ENCODE measurements at regions not wholly inside any gene's neighbourhood (a gene's known extent, or its start where the extent isn't known, plus 50 kb on each side); places are given as distances from the start of the nearest gene placed in this dataset.

DNA sequence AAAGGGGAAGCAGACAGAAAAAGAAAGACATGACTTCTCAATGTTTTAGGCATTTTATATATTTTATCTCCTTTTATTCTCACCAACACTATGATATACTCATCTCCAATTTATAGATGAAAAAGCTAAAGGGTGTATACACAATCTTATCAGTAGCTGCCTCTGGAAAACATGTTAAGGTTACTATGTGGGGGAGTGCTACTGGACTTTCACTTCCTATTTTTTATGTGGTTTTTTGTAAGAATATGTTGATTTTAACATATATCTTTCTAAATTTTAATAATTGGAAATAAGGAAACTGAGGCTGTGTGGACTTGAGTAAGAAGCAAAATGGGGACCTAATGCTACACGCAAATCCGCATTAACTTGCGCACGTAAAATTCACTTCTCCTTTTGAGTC, 99.6 kb upstream of the PDE3A start:
- POLR2A ChIA-PET = no interaction called here
- CTCF ChIA-PET = no interaction called here

DNA sequence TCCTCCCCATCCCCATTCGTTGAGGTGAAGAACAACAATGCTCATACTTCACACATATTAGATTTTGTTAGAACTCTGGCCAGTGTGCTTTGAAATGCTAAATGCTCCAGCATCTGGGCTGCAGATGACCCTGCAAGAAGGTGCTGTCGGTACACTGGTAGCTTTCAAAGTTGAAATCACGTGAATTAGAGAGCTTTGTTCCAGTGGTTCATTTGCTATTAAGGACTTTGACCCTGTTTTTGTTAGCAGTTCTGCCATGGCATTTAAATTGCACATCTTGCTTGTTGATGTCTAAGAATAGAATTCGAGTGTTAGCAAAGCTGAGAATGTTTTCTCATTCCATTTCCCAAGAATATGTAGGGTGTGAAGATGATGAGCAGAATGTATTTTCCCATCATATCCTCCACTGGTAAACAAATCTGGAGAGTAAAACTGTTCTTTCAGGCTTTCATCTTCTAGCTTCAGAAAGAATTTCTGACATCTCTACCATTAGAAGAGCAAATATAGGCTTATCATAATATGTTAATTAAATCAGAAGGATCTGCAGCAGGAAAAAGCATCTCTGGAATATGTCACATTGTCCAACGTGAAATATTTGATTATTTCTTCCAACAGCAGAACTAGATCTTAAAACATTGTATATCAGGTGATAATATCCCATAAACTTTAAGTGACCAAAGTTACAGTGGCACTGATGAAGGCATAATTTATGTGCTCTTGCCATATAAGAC, 98.8 kb upstream of the PDE3A start:
- ChIA-PET CTCF (no interaction called here), POLR2A (no interaction called here)
- DNase-seq (ENCODE audit: extremely low spot score) = no peak
- TF ChIP-seq FOXM1 (IDR thresholded peaks at IDR 0.05; ENCODE audit: borderline replicate concordance) (no peak), CTBP1 (IDR thresholded peaks at IDR 0.05; ENCODE audit: borderline replicate concordance) (no peak), LEF1 (IDR thresholded peaks at IDR 0.05; ENCODE audit: borderline replicate concordance) (no peak)

More for the DNA sequence above, 99.6 kb upstream of the PDE3A start:
- no peak for DNase-seq (ENCODE audit: extremely low spot score)
- TF ChIP-seq FOXA1 (IDR thresholded peaks at IDR 0.05) = no peak
- no peak for TF ChIP-seq SP1 (IDR thresholded peaks at IDR 0.05)
- TF ChIP-seq L3MBTL2 (conservative IDR thresholded peaks at IDR 0.05) = no peak
- TF ChIP-seq TARDBP (IDR thresholded peaks at IDR 0.05) = no peak
- TF ChIP-seq LEF1 (IDR thresholded peaks at IDR 0.05; ENCODE audit: borderline replicate concordance) = no peak

DNA sequence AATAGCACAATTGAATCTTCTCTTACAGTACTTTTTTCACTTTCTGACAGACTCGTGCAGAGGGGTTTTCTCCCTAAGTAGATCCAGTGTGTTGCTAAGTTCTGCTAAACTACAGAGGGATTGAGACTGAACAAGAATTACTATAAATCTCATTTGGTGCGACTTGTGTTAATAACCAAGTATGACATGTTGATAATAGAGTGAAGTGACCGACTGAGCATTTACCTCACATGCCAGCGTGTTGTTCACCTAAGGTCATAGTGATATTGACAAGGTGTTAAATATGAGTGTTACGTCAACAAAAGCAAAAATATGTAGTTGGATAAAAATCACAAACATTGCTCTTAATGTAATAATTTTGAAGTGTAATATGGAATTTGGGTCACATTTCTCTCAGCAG, 97.8 kb upstream of the PDE3A start:
- no peak for DNase-seq (ENCODE audit: extremely low spot score)
- POLR2A ChIA-PET = no interaction called here
- TF ChIP-seq ELF4 (IDR thresholded peaks at IDR 0.05) = no peak
- CTCF ChIA-PET = no interaction called here

DNA sequence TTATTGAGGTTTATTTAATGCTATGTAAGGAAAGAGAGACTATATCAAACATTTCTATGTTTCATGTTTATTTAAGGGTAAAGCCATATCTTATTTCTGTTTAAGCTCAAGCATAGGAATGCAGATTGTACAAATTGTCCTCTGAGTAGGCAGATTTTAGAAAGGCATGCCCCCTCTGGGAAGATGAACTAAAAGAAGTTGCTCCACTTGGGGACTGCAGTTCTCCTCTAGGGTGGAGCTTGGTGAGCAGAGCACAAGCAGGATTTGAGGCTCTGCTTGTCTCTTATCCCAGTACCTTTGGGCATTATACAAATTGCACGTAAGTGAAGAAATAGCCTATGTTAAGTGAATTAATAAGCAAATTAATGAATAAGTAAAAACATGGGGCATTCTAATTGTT, 96.2 kb upstream of the PDE3A start:
- ChIA-PET CTCF (no interaction called here), POLR2A (no interaction called here)
- DNase-seq (ENCODE audit: extremely low spot score) = no peak
- TF ChIP-seq LEF1 (IDR thresholded peaks at IDR 0.05; ENCODE audit: borderline replicate concordance) = no peak
- TF ChIP-seq TARDBP (IDR thresholded peaks at IDR 0.05) = no peak
- TF ChIP-seq ELF4 (IDR thresholded peaks at IDR 0.05) = no peak
- no peak for TF ChIP-seq ZNF384 (IDR thresholded peaks at IDR 0.05)
- TF ChIP-seq SP1 (IDR thresholded peaks at IDR 0.05) = no peak
- TF ChIP-seq, protein P1, sequence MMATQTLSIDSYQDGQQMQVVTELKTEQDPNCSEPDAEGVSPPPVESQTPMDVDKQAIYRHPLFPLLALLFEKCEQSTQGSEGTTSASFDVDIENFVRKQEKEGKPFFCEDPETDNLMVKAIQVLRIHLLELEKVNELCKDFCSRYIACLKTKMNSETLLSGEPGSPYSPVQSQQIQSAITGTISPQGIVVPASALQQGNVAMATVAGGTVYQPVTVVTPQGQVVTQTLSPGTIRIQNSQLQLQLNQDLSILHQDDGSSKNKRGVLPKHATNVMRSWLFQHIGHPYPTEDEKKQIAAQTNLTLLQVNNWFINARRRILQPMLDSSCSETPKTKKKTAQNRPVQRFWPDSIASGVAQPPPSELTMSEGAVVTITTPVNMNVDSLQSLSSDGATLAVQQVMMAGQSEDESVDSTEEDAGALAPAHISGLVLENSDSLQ (IDR thresholded peaks at IDR 0.05) = no peak
- TF ChIP-seq ARNT (IDR thresholded peaks at IDR 0.05) = no peak
- TF ChIP-seq SUZ12 (IDR thresholded peaks at IDR 0.05) = no peak
- TF ChIP-seq HDGF (IDR thresholded peaks at IDR 0.05; ENCODE audit: borderline replicate concordance) = no peak
- TF ChIP-seq CTBP1 (IDR thresholded peaks at IDR 0.05; ENCODE audit: borderline replicate concordance) = no peak

DNA sequence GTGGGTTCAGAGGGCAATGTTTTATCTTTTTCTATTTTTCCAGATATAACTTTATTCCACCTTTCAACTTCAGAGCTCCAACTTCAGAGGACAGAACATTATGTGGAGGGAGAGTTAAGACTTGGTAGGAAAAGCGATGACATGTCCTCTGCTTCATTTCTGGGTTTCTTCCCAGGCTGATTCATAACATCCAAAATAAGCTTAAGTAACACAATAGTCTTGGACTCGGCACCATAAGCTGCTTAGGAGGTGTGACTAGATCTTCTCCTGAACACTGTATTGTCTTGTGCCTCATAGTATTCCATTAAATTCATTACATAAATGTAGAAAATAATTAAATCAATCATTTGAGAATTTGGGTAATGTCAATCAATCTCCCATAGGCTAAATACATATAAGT, 95.5 kb upstream of the PDE3A start:
- POLR2A ChIA-PET = no interaction called here
- no peak for DNase-seq (ENCODE audit: extremely low spot score)
- CTCF ChIA-PET = no interaction called here
- TF ChIP-seq TARDBP (IDR thresholded peaks at IDR 0.05) (no peak), L3MBTL2 (conservative IDR thresholded peaks at IDR 0.05) (no peak), FOXM1 (IDR thresholded peaks at IDR 0.05; ENCODE audit: borderline replicate concordance) (no peak), BHLHE40 (IDR thresholded peaks at IDR 0.05; ENCODE audit: borderline replicate concordance) (no peak), NFRKB (IDR thresholded peaks at IDR 0.05) (no peak), ELF4 (IDR thresholded peaks at IDR 0.05) (no peak), SUZ12 (IDR thresholded peaks at IDR 0.05) (no peak), ZNF384 (IDR thresholded peaks at IDR 0.05) (no peak), ARNT (IDR thresholded peaks at IDR 0.05) (no peak), HDGF (IDR thresholded peaks at IDR 0.05; ENCODE audit: borderline replicate concordance) (no peak), FOXA1 (IDR thresholded peaks at IDR 0.05) (no peak), FOXK2 (IDR thresholded peaks at IDR 0.05) (no peak)
- TF ChIP-seq, protein P1 (IDR thresholded peaks at IDR 0.05) = no peak

DNA sequence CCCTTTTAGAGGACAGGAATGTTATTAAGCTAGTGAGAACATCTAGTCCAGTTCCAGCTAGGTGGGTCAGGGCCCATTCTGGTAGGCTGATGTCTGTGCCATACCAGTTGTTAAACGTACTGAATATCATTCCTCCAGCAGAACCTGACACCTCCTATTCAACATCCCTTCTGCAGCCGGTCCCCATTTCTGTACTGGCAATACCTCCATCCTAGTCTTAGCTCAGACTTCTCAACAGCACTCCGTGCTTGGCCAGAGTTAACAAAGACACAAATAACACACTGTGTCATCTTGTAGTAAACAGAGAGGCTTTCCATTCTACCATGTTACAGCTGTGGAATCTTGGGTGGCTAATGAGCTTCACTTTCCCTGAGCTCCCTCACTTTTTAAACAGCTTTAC, 94.3 kb upstream of the PDE3A start:
- ChIA-PET POLR2A (no interaction called here), CTCF (no interaction called here)
- no peak for DNase-seq (ENCODE audit: extremely low spot score)
- TF ChIP-seq TARDBP (IDR thresholded peaks at IDR 0.05) (no peak), NFRKB (IDR thresholded peaks at IDR 0.05) (no peak), ZNF384 (IDR thresholded peaks at IDR 0.05) (no peak), FOXM1 (IDR thresholded peaks at IDR 0.05; ENCODE audit: borderline replicate concordance) (no peak), SUZ12 (IDR thresholded peaks at IDR 0.05) (no peak), BHLHE40 (IDR thresholded peaks at IDR 0.05; ENCODE audit: borderline replicate concordance) (no peak), SP1 (IDR thresholded peaks at IDR 0.05) (no peak), HDGF (IDR thresholded peaks at IDR 0.05; ENCODE audit: borderline replicate concordance) (no peak), LEF1 (IDR thresholded peaks at IDR 0.05; ENCODE audit: borderline replicate concordance) (no peak), ARNT (IDR thresholded peaks at IDR 0.05) (no peak), ELF4 (IDR thresholded peaks at IDR 0.05) (no peak)
- TF ChIP-seq, protein P1 (IDR thresholded peaks at IDR 0.05) = no peak

DNA sequence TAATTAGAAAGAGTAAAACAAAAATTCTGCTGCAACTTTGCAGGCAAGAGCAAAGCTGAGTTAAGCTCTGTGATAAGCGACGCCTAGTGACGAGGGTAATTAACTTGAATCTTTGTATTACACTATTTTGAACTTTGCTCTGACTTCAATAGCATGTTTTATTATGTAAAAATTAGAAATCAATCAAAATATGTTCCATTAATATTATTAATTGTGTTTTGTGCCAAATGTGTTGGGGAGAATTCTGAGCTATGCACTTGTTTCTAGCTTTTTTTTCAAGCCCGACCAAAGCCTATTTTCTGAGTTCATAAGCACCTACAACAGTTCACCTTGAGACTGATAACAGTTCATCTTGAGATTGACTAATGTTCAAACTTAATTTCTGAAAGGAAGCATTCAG, 90.1 kb upstream of the PDE3A start:
- no peak for DNase-seq (ENCODE audit: extremely low spot score)
- CTCF ChIA-PET = no interaction called here
- POLR2A ChIA-PET = no interaction called here
- no peak for TF ChIP-seq L3MBTL2 (conservative IDR thresholded peaks at IDR 0.05)
- no peak for TF ChIP-seq TARDBP (IDR thresholded peaks at IDR 0.05)
- no peak for TF ChIP-seq FOXM1 (IDR thresholded peaks at IDR 0.05; ENCODE audit: borderline replicate concordance)
- TF ChIP-seq FOXA1 (IDR thresholded peaks at IDR 0.05) = no peak
- no peak for TF ChIP-seq ELF4 (IDR thresholded peaks at IDR 0.05)
- TF ChIP-seq SP1 (IDR thresholded peaks at IDR 0.05) = no peak

Measured in HEK293T (cell line).